Central memory CD4-positive, alpha-beta T cell (primary cell): ENCODE measurements at regions not wholly inside any gene's neighbourhood (a gene's known extent, or its start where the extent isn't known, plus 50 kb on each side); places are given as distances from the start of the nearest gene placed in this dataset.

ENCODE experiments used
- DNase-seq: peaks from one replicate; pipeline ENCODE4 v3.0.0; 2022

- no peak for DNase-seq
Measured at GRCh38 chr11:104830508-104830907, 67.8 kb downstream of the CASP12 start.

GRCh38 chr11:104830080-104830479 is 68.2 kb downstream of the CASP12 start:
- no peak for DNase-seq

GRCh38 chr11:104826772-104827171 is 71.5 kb downstream of the CASP12 start:
- DNase-seq = no peak

GRCh38 chr11:104823657-104824056 is 74.6 kb downstream of the CASP12 start:
- DNase-seq = no peak

- no peak for DNase-seq
Measured at GRCh38 chr11:104820431-104820830, 77.8 kb downstream of the CASP12 start.

GRCh38 chr11:104819603-104820002 is 78.7 kb downstream of the CASP12 start:
- DNase-seq = no peak

- DNase-seq = no peak
Measured at GRCh38 chr11:104819107-104819506, 79.2 kb downstream of the CASP12 start.

- no peak for DNase-seq
Measured at GRCh38 chr11:104817973-104818372, 80.3 kb downstream of the CASP12 start.

GRCh38 chr11:104813532-104813931 is 84.7 kb downstream of the CASP12 start:
- no peak for DNase-seq

GRCh38 chr11:104812103-104812788 is 86.0 kb downstream of the CASP12 start:
- DNase-seq = no peak

GRCh38 chr11:104803776-104804175 is 94.5 kb downstream of the CASP12 start:
- no peak for DNase-seq

GRCh38 chr11:104799251-104799650 is 99.0 kb downstream of the CASP12 start:
- DNase-seq = no peak

GRCh38 chr11:104798789-104799188 is 99.5 kb downstream of the CASP12 start:
- no peak for DNase-seq

- DNase-seq = no peak
Measured at GRCh38 chr11:104796301-104796700, 102.0 kb downstream of the CASP12 start.

- no peak for DNase-seq
Measured at GRCh38 chr11:104795501-104796213, 102.6 kb downstream of the CASP12 start.

GRCh38 chr11:104792861-104793260 is 105.4 kb downstream of the CASP12 start:
- no peak for DNase-seq

- DNase-seq = no peak
Measured at GRCh38 chr11:104791896-104792295, 106.4 kb downstream of the CASP12 start.

- no peak for DNase-seq
Measured at GRCh38 chr11:104784684-104785460, 113.4 kb downstream of the CASP12 start.

GRCh38 chr11:104783241-104783640 is 115.0 kb downstream of the CASP12 start:
- no peak for DNase-seq

GRCh38 chr11:104782377-104782754 is 115.9 kb downstream of the CASP12 start:
- DNase-seq = no peak

GRCh38 chr11:104781719-104782376 is 116.4 kb downstream of the CASP12 start:
- DNase-seq = no peak

GRCh38 chr11:104781037-104781436 is 117.2 kb downstream of the CASP12 start:
- no peak for DNase-seq

- DNase-seq = no peak
Measured at GRCh38 chr11:104776501-104777170, 121.6 kb downstream of the CASP12 start.
